NCI-H748 (cell line): ENCODE measurements at regions not wholly inside any gene's neighbourhood (a gene's known extent, or its start where the extent isn't known, plus 50 kb on each side); places are given as distances from the start of the nearest gene placed in this dataset.

Experiments used
- DNase-seq: peaks from one replicate; lab custom pipeline; 2025; ENCODE audit not compliant: unreplicated experiment; lab: John Stamatoyannopoulos, UW

DNA sequence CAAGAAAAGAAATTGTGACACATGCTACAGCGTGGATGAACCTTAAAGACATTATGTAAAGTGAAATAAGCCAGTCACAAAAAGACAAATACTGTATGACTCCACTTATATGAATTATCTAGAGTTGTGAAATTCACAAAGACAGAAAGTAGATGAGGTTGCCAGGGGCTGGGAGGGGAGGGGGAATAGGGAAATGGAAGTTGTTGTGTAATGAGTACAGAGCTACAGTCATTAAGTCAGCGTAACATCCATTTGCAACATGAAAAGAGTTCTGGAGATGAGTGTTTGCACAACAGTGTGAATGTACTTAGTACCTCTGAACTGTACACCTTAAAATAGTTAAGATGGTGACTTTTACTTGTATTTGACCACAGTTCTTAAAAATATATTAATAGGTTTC lies 112.1 kb upstream of the CDK1 start:
- DNase-seq: peak; percentile 50

DNA sequence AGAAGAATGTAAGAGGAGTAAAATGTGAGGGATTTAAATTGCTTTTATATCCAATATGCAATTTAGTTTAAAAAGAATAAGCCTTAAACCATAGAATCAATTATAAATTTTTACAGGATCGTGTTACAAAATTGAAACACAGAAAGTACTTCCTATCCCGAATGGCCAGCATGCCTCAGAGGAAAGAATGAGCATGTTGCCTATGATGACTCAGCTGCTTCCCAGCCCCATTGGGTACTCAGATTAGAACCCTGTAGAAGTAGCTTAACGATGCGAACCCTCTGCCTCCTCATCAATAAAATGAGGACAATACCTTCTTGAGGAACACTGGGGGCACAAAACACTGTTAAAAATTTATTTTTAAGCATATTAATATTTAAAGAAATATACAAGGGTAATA lies 113.4 kb upstream of the CDK1 start:
- DNase-seq: no peak

DNA sequence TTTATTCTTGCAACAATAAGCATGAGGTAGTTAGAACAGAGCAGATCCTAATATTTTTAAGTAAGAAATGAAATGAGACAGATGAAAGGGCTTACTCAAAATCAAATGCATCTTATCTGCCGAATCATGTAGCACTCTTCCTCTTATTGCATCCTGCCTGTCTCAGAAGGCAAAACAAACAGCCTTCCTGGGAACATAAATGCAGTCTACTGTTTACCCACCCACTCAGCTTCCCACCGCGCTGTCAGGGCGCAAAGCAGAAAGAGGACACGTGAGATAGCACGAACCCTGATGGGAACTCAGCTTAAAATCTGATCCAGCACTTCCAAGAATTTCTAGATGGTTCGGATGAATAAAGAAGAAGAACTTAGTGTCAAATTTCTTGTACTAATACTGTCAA lies 114.4 kb upstream of the CDK1 start:
- DNase-seq: peak; percentile 83

DNA sequence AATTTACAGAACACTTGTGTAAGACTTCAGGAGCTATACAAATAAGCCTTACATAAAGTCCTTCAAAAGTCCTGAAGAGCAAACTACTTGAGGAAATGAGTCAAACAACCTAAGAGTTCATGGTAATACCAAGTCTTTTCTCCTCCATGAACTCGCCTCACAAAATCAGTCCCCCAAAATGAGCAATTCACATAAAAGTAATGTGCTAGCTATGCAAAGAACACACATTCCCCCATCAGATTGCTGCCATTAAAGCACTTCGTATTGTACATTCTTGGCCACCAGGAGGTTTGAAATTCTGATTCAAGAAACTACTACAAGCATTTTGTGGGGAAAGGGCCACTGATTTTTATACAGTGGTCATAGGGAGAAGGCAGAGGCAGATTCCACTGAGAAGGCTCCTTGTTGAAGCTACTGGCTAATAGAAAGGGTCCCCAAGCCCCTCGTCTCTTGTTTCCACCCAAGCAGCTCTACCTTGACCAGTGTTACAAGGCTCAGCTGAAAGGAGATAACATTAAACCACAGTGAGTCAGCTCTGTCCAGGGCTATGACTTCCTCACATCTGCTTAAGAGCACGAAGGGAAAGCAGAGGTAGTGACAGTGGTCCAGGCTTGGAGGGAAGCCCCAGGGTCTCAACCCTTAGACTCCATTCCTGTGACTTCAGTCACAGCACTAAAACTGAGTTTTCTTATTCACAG lies 115.2 kb upstream of the CDK1 start:
- DNase-seq: no peak

DNA sequence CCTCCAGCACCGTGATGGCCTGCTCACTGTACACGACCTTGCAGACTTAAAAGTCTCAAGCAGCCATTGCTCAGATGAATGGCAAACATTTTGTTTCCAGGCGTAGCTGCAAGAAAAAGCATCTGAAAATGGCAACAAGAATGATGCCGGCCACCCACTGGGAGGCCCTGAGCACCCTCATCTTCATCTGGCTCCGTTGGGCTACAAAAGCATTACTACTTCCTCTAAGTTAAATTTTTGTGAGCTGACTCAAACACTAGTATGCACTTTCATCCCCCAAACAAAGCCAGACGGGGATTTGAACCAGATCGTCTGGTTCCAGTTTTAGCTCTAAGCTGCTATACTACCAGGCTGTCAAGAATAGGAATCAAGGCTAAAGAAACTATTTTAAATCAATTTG lies 116.6 kb upstream of the CDK1 start:
- DNase-seq: no peak

DNA sequence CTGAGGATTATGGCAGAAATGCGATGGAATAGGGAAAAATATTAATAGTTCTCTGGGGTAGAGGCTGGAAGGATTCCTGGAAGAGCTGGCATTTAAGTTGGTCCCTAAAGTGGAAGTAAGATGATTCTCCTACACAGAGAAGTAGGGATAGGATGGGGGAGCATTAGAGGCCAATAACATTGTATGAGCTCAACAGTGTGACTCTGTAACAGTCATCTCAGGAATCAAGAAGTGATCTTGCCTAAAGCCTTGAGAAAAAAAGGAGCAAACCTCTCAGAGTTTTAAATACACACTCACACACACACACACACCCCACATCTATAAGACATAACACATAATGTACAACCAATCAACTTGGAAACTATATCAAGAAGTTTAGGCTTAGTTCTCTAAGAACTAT lies 117.7 kb upstream of the CDK1 start:
- DNase-seq: no peak

DNA sequence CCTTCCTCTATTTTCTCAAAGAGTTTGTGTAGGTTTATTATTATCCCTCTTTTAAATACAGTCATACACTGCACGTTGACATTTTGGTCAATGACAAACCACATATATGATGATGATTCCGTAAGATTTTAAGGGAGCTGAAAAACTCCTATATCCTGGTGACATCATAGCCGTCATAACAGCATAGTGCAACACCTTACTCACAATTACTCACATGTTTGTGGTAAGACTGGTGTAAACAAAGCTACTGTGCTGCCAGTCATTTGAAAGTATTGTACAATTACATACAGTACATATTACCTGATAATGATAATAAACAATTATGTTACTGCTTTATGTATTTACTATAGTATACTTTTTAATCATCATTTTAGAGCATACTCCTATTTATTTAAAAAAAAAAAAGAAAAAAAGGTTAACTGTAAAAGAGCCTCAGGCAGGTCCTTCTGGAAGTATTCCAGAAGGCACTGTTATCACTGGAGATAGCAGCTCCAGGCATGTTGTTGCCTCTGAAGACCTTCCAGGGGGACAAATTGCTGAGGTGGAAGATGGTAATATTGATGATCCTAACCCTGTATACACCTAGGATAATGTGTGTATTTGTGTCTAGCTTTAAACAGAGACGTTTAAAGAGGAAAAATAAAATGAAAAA lies 123.3 kb upstream of the CDK1 start:
- DNase-seq: no peak

DNA sequence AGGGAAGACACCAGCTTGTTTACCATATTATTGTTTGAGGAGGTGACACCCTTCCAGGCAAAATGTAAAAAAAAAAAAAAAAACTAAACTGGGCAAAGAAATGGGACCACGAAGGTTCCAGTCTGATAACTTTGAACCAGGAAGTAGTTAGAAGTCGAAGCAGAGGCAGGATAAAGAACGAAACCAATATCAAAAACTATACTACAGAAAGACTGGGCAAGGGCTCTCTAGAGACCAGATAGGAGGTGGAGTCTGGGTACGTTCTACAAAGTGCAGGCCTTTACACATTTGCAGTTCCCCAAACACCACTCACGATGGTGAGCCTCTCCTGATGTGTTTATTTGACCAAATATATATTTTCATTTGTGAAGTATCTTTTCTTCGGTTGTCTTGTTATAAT lies 125.7 kb upstream of the CDK1 start:
- no peak for DNase-seq

DNA sequence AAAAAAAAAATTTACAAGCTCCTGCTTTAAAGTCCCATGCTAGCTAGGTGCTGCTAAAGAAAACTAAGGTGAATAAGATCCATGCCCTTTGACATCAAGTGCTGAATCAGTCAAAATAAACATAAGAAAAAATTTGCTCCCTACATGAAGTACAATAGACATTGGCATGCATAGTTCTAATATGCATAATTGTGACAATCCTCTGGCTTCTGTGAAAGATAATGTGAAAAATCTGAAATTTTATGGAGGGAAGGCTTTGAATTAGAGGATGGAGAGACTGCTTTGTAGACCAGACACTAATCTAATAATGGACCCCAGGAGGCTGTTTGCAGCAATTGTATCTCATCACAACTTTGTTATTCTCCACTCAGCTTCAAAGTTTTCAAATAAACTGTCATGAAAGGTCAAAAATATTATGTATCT lies 127.9 kb upstream of the CDK1 start:
- no peak for DNase-seq

DNA sequence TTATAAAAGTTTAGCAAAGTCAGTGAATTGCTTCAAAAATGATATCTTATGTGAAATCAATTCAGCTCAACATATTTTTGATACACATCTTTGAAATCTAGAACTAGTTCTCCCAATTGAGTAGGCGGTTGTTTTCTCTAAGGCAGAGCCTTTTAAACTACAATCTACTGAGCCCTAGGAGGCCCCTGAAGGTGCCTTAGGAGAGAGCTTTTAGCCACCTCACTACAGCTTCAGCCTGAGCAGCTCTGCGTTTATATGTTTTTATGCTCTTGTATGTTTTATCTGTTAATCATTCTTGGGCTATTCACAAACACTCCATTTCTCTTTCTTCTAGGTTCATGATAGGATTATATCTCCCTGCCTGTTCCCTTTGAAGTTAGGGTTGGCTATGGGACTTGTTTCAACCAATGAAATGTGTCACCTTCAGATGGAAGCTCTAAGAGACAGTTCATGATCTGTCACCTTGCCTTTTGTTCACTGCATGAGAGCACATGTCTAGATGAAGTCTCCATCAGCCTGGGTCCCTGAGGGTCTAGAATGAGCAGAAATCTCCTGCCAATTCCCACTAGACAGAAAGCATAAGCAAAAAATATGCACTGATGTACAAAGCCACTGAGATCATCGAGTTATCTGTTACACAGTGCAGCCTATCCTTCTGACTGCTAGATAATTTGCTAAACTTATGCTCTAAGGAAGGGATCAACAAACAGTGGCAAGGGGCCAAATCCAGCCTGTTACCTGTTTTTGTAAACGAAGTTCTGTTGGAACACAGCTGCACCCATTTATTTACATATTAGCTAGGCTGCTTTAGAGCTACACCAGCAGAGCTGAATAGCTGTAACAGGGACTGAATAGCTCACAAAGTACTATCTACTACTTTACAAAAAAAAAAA lies 128.5 kb upstream of the CDK1 start:
- DNase-seq: peak; percentile 82

DNA sequence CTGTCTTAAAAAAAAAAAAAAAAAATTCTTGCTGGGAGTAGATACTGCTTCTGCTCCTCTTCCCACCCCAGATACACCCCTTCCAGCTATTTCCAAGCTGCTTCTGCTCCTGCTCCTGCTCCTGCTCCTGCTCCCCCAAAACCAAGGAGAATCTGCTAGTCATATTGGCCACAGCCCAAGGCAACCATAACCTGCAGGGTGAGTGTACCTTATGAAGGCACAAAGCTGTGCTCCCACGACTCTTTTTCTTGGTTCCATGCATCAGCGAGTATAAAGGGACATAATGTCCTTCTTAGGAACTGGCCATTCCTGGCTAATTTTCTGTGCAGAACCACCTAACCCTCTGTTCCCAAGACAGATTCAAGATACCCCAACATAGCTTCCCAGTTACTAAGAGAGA lies 129.5 kb upstream of the CDK1 start:
- DNase-seq: no peak

DNA sequence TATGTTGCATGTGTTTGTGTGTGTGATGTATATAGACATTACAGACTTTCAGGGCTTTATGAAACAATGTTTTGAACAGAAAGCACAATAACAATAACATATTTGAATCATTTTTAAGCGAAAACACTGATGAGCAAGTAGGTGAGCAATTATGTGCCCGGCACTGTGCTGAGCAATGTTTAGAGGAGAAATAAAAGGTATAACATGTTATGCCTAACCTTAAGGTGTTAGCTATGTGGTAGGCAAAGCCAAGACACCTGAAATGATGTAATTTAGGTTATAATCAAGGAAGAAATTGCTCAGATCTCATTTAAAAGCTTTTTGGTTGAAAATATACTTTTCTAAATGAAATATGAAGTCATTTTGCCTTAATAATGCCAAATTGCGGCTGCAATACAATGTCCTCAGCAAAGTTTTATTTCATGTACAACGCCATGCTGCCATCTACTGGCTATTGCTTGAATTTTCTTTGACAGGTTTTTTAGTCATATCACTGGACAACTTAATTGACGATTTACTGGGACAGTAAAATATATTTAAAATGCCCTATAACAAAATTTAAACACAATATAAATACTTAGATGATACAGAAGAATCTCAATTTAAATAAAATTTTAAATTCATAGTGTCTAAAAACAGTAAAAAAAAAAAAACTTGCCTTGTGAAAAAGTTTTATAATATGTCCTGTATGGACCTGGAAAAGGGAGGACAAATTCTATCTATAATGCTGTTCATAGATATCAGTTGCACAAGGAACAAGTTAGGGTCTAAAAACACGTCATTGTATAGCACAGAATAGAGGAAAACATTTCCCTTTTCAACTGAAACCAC lies 131.1 kb upstream of the CDK1 start:
- DNase-seq: peak; percentile 56

DNA sequence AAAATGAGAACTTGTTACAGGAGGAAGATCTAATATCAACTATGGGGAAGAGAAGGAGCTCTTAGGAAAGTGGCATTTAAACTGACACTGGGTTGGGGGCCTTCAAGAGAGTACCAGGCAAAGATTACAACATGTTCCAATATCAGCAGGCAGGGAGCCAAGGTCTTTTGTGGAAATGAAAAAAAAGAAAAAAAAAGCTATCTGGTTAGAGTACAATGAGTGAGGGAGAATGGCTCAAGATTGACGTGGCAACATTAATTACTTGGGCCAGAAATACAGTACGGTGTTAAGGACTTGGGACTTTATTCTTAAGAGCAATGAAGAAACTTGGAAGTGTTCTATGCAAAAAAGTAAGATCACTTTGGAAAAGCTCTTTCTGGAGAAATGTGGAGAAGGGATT lies 132.3 kb upstream of the CDK1 start:
- no peak for DNase-seq

DNA sequence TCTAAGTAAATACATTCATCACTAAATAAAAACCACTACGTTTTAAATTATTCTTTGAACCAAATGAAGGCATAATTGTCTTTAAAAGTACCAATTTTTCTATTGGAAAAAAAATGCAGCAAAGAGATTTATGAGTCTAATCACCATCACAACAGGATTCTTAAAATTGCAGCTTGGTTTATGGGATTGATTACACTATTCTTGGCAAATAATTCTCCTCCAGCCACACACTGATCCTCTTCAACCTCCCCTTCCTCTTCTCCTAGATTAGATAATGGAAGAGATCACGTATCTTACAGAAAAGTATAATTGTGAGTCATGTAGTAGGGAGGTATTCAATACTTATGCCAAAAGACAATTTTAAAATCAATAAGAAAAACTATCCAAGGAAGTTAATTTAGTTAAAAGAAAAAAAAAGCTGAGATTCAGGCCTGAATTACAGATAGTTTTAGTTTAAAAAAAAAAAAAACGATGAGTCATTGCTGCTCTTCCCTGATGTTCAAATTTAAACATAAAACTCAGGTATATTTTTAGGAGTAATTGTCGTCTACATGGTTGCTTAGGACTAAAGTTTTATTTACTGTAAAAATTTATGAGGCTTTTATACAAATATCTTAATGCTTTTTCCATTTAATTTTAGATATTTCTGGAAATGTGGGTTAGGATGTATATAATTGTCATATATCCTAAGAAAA lies 133.7 kb upstream of the CDK1 start:
- no peak for DNase-seq

DNA sequence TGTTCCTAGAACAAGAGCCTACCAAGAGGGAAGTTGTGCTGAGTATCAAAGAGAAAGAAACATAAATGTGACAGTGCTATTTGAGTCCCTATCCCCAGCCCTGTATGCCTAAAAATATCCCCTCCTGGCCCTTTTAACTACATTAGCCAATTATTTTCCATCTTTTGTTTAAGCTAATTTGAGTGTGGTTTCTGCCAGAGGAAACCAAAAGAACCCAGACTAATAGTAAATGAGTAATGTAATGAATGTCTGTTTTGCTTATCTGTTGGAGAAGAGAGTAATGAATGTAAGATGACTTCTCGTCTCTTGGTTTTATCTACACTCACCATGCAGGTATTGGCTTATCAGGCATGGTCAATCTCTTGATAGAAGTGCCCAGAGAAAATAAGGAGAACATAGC lies 134.4 kb upstream of the CDK1 start:
- DNase-seq: no peak

DNA sequence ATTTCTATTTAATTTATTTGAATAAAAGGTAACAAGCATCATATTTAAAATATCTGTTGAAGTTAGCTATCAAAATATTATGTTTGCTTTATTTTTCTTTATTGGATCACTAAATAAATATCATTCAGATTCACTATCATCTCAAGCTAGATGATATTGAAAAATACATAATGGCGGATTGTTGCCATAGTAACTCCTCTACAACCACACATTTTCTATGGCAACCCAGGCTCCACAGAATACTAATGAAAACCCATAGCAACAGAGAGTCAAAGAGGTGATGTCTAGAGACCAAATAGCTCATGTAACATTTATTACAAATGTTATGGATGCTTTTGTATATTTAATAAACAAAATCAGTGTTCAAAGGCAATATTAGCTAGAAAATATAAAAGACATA lies 148.9 kb upstream of the CDK1 start:
- DNase-seq: peak; percentile 81

DNA sequence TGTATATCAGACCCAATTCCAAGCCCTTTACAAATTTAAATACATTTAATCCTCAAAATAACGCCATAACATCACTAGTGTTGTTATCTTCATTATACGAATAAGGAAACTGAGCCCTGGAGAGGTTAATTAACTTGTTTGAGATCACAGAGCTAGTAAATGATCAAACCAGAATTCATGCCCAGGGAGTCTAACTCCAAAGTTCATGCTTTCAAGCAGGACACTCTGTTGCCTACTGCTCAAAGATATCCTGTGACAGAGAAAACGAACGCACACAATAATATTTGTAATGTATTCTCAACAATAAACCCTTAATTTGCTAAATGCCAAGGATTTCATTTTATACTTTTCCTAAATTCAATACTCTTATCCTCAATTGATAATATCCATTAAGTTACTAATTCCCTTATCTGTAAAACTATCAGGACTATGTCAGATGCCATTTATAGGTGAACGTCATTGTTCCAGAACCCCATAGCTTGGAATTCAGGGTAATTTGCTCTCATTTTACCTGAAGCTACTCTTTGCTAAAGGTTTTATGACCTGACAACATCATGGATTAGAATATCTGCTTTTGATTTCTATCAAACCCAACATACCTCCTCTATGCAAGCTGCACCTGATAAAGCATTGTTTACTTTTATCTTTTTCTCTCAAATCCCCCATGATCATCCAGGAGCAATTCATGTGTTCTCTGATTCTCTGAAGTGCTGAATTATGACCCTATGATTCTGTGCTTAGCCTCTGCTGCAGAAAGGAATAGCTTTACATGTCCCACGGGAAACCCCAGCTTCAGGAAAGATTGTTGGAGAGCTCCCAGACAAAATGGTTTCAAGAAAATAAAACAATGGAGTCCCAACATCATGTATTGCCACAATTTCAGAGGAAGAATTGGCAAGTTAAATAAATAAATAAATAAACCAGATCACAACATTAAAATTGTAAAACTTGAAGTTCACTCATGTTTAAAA lies 150.2 kb upstream of the CDK1 start:
- DNase-seq: no peak

DNA sequence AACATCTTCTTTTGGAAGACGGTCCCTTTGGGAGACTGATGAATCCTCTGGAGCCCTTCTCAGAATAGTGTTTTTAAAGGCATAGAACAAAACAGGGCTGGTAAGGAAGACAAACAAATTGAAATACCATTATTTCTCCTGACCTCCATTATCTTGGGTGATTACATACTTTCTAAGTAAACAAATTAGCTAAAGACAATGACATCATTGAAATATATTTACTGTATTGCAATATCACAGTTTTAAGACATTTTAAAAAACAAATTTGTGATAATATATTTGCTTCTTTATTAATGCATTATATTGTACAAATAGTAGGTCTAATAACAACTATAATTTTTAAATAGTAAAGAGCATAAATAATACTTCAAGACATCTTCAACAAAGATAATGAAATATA lies 152.2 kb upstream of the CDK1 start:
- DNase-seq: no peak

DNA sequence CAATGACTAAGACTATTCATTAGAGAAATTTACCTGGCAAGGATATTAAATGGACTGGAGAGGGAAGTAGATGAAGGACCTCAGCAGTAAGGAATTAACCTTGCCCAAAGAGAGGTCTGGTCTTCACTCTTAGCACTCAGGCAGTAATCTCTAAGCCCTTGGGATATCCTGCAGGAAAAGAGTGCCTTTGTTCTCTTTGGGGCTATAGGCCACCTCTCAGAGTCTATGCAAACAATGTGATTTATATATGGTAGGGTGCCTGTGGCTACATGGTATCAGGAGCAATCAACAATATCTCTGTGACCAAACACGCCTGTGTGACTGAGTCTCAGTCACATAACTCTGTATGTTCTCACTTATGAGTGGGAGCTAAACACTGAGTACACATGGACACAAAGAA lies 154.7 kb upstream of the CDK1 start:
- no peak for DNase-seq
